Effector memory CD8-positive, alpha-beta T cell (primary cell): ENCODE measurements at regions not wholly inside any gene's neighbourhood (a gene's known extent, or its start where the extent isn't known, plus 50 kb on each side); places are given as distances from the start of the nearest gene placed in this dataset.

Experiments
- ATAC-seq: fragments of 150-1000 bp; cut with Tn5 transposase; replicated peaks from 2 replicates; pipeline ENCODE4 v1.10.0; 2021; ENCODE audit warnings: mild to moderate bottlenecking, moderate library complexity
- DNase-seq, 3 experiments: peaks; one replicate each; pipeline ENCODE4 v3.0.0; 2021
- H3K27ac Mint-ChIP-seq, 2 donors: one replicate each; pipeline ENCODE4 v1.8.0; 2022; ENCODE audit warnings: mild to moderate bottlenecking in 2 of 2, mixed read lengths in 2 of 2, moderate library complexity in 2 of 2
- H3K27me3 Mint-ChIP-seq, 2 donors: one replicate each; pipeline ENCODE4 v1.8.0; 2022; ENCODE audit warnings: mixed read lengths in 2 of 2
- H3K36me3 Mint-ChIP-seq: one replicate; pipeline ENCODE4 v1.8.0; 2022; ENCODE audit warnings: mild to moderate bottlenecking, moderate library complexity, mixed read lengths; ENCODE audit not compliant: insufficient read depth
- H3K4me1 Mint-ChIP-seq, 2 donors: one replicate each; pipeline ENCODE4 v1.8.0; 2022; ENCODE audit warnings: low read depth in 2 of 2, mixed read lengths in 2 of 2
- H3K4me3 Mint-ChIP-seq, 2 donors: one replicate each; pipeline ENCODE4 v1.8.0; 2022; ENCODE audit warnings: mild to moderate bottlenecking in 2 of 2, mixed read lengths in 2 of 2, moderate library complexity in 2 of 2
- H3K9me3 Mint-ChIP-seq, 2 donors: one replicate each; pipeline ENCODE4 v1.8.0; 2022; ENCODE audit warnings: mixed read lengths in 2 of 2

DNA sequence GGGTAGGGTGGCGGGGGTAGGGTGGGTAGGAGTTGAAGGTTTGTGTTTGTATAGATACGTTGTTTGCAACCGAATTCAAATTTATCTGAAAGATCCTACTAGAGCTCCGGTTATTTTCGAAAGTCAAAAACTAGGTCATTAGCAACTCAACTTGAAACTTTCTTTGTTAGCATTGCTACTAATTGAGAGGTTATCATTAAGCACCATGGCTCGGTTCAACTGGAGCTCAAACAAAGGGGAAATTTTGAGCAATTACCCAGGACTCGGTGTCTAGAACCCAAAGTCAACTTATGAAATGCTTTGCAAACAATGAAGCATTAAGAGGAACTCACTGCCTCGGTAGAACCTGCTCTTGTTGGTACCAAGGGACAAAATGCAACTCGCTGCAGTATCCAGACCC, 207.7 kb downstream of the BCAT1 start:
- H3K27me3 Mint-ChIP-seq, result no peaks in the 10 kb centered on the region

DNA sequence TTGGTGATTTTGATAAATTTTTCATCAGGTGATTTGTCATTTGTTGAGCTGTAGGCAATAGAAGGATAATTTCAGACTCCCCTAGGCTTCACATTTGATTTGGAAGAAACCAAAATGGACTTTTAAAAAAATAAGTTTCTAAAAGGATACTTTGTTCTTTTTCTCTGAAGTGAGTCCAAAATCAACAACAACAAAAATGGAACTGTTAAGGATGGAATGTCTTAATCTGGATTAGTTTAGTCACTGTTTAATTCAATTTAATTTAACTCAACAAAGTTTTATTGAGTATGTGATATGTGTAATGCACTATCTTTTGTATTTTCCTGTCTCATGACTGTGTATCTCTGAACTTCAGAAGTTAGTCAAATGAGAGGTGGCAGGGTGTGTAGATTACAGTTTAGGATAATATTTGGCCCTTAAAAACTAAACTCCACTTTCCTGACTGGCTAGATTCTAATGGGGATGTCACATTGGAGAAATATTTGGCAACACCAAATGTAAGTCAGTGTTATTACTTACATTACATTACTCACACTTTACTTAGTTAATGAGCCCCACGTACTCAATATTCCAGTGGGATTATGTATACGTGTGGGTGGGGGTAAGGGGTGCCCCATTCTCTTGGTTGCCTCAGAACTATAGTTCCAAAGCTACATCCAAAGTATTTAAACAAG, 209.7 kb downstream of the BCAT1 start:
- DNase-seq (no peak), ATAC-seq (no peak)
- peaks cover 8 to 14% of the 10 kb centered on the region in 2 donors for H3K4me1 Mint-ChIP-seq
- no peaks in the 10 kb centered on the region for H3K27me3 Mint-ChIP-seq
- no peaks in the 10 kb centered on the region for H3K9me3 Mint-ChIP-seq
- no peaks in the 10 kb centered on the region for H3K36me3 Mint-ChIP-seq
- H3K4me3 Mint-ChIP-seq, result no peak overlapping the region
- no peak overlapping the region for H3K27ac Mint-ChIP-seq

More for the DNA sequence above, 207.7 kb downstream of the BCAT1 start:
- Mint-ChIP-seq H3K27ac (peak overlapping the region in 1 of 2 donors; percentile 64), H3K36me3 (no peaks in the 10 kb centered on the region), H3K4me3 (peak overlapping the region; percentile 79 to 85), H3K4me1 (peaks cover 8 to 14% of the 10 kb centered on the region in 2 donors), H3K9me3 (no peaks in the 10 kb centered on the region)
- DNase-seq, result no peak
- no peak for ATAC-seq

DNA sequence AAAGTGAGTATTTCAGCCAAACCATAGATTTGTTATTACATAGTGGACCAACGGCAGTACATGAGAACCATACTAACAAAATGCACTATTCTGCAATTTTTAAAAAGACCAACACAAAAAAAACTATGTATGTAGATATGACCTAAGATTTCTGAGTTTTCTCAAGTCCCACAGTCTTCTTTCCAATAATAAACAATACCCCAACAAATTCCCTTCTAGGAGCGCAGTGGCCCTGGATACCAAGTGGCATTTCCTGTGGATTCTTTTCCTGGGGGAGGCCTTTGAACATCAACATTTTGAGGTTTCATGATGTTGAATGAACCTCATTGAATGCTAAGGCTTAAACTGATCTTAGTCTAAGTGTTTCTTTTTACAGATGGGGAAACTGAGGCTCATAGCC, 210.5 kb downstream of the BCAT1 start:
- H3K27me3 Mint-ChIP-seq, result no peaks in the 10 kb centered on the region
- no peaks in the 10 kb centered on the region for H3K36me3 Mint-ChIP-seq
- peaks cover 8 to 14% of the 10 kb centered on the region in 2 donors for H3K4me1 Mint-ChIP-seq
- no peak overlapping the region for H3K4me3 Mint-ChIP-seq
- H3K27ac Mint-ChIP-seq, result no peak overlapping the region
- ATAC-seq (no peak), DNase-seq (no peak)
- no peaks in the 10 kb centered on the region for H3K9me3 Mint-ChIP-seq

DNA sequence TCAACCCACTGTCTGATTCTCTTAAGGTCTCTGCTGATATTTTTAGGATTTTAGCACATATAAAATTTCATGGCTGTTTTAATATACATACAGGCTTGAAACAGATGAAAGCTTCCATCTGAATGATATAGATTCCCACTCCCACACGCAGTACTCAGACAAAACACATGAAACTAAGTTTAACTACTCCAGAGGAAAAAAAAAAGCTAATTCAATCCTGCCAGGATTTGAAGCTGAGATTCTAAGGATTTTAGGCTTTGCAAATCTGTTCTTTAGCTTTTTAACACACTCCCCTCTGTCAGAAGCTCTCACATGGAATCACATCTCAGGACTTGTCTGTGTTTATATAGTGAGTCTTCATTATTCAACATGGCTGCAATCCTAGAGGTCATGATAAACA, 217.3 kb downstream of the BCAT1 start:
- ATAC-seq (no peak), DNase-seq (no peak)
- H3K27ac Mint-ChIP-seq, result no peak overlapping the region
- H3K9me3 Mint-ChIP-seq, result no peaks in the 10 kb centered on the region
- no peaks in the 10 kb centered on the region for H3K36me3 Mint-ChIP-seq
- H3K4me3 Mint-ChIP-seq, result no peak overlapping the region
- H3K27me3 Mint-ChIP-seq, result no peaks in the 10 kb centered on the region
- H3K4me1 Mint-ChIP-seq, result peaks cover 3 to 10% of the 10 kb centered on the region in 2 donors

DNA sequence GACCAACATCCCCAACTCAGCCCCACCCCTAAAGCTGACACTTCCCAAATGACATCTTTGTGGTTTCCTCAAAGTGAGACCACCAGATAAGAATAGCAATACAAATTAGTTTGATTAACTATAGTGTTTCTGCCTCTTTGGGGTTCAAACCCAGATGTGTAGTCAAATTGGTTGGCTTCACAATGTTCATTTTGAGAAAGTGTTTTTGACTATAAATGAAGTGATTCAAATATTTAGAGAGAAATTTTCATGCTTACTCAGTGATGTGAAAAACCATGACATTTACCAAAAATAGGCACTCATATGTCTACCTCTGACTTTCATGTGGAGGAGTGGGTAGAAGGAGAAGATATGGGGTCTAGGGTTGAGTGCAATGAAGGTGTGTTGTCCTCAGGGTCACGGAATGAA, 218.4 kb downstream of the BCAT1 start:
- no peaks in the 10 kb centered on the region for H3K36me3 Mint-ChIP-seq
- DNase-seq (no peak), ATAC-seq (no peak)
- H3K27ac Mint-ChIP-seq, result no peak overlapping the region
- H3K4me3 Mint-ChIP-seq, result no peak overlapping the region
- peaks cover 3 to 10% of the 10 kb centered on the region in 2 donors for H3K4me1 Mint-ChIP-seq
- H3K27me3 Mint-ChIP-seq, result no peaks in the 10 kb centered on the region
- H3K9me3 Mint-ChIP-seq, result no peaks in the 10 kb centered on the region

DNA sequence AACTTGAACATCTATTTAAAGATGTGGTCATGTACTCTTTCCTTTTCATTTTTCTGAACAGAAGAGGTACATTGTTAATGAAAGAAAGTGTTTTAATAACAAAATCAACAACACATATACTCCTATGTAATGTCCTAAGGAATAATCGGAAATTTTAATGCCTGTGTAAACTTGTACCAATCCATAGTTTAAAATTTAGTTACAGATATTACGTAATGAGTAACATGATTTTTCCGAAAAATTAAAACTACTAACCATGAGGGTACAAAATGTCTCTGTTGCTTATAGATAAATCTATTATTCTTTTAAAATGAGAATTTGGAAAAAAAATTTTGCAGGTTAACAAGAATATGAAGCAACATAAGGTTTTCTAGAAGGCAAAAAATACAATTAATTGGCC, 220.1 kb downstream of the BCAT1 start:
- Mint-ChIP-seq H3K4me3 (no peak overlapping the region), H3K4me1 (peaks cover 3 to 10% of the 10 kb centered on the region in 2 donors), H3K27me3 (no peaks in the 10 kb centered on the region), H3K36me3 (no peaks in the 10 kb centered on the region), H3K9me3 (no peaks in the 10 kb centered on the region), H3K27ac (no peak overlapping the region)
- no peak for DNase-seq
- no peak for ATAC-seq

DNA sequence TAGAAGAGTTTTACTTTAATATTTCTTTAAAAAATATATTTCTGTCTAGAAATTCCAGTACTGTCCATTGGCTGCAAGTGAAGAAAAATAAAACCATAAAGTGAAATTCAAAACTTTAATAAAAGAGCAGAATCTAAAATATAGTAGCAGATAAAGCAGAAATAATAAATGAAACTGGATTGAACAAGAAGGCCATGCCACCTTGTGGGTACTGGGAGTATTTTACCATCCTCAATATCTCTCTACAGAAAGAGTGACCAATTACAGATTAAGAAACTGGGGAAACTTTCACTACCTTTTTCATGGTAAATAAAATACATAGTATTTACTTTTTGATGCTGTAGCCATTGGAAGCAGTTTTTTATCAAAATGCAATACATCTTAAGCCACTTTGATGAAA, 220.5 kb downstream of the BCAT1 start:
- Mint-ChIP-seq H3K27me3 (no peaks in the 10 kb centered on the region), H3K4me1 (peaks cover 3 to 10% of the 10 kb centered on the region in 2 donors), H3K4me3 (no peak overlapping the region), H3K9me3 (no peaks in the 10 kb centered on the region), H3K36me3 (no peaks in the 10 kb centered on the region), H3K27ac (no peak overlapping the region)
- DNase-seq, result no peak
- no peak for ATAC-seq

DNA sequence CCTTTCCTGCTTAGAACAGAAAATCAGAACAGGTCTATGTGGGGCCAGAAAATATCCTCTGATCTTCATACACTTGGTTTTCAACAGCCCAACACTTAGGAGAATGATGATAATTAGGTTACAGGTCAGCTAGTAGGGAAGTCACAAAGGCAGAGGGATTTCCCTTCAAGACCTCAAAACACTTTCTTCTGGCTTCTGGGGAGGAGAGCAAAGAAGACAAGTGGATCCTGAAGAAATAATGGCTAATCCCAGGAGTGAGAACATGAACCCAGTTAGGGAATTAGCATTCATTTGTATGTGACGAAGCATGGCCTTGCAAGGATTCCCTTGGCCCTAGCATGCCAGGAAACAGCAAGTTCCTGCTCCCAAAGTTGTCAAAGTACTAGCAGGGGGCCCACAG, 223.3 kb downstream of the BCAT1 start:
- no peaks in the 10 kb centered on the region for H3K9me3 Mint-ChIP-seq
- H3K27ac Mint-ChIP-seq, result no peak overlapping the region
- no peaks in the 10 kb centered on the region for H3K36me3 Mint-ChIP-seq
- H3K4me3 Mint-ChIP-seq, result no peak overlapping the region
- H3K27me3 Mint-ChIP-seq, result no peaks in the 10 kb centered on the region
- ATAC-seq, result no peak
- H3K4me1 Mint-ChIP-seq, result peaks cover 3 to 10% of the 10 kb centered on the region in 2 donors
- DNase-seq, result no peak

DNA sequence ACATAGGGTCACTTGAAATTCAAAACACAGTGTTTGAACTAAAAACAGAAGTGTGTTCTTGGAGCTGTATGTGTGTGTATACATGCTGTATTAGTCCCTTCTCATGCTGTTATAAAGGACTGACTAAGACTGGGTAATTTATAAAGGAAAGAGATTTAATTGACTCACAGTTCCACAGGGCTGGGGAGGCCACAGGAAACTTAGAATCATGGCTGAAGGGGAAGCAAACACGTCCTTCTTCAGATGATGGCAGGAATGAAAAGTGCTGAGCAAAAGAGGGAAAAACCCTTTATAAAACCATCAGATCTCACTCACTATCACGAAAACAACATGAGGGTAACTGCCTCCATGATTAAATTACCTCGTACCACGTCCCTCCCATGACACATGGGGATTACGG, 224.1 kb downstream of the BCAT1 start:
- no peaks in the 10 kb centered on the region for H3K9me3 Mint-ChIP-seq
- no peak for ATAC-seq
- H3K4me3 Mint-ChIP-seq, result no peak overlapping the region
- H3K27ac Mint-ChIP-seq, result no peak overlapping the region
- no peaks in the 10 kb centered on the region for H3K27me3 Mint-ChIP-seq
- no peak for DNase-seq
- H3K4me1 Mint-ChIP-seq, result peaks cover 5 to 12% of the 10 kb centered on the region in 2 donors
- H3K36me3 Mint-ChIP-seq, result no peaks in the 10 kb centered on the region

DNA sequence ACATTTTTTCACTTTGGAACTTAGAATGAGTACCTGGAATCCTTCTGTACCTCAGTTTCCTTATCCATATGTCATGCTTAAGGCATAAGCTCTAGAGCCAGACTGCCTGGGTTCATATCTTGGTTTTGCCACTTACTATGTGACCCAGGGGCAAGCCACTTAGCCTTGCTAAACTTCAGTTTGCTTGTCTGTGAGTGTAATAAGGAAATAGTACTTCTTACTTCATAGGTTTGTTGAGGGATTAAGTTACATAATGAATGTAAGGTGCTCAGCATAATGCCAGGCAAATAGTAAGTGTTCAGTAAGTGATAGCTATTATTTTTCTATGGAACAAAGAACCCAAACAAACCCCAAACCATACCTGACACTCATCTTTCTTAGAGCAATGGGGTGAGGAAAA, 225.1 kb downstream of the BCAT1 start:
- no peaks in the 10 kb centered on the region for H3K9me3 Mint-ChIP-seq
- no peaks in the 10 kb centered on the region for H3K27me3 Mint-ChIP-seq
- no peak overlapping the region for H3K4me3 Mint-ChIP-seq
- ATAC-seq (no peak), DNase-seq (no peak)
- H3K4me1 Mint-ChIP-seq, result peaks cover 12 to 16% of the 10 kb centered on the region in 2 donors
- H3K36me3 Mint-ChIP-seq, result no peaks in the 10 kb centered on the region
- no peak overlapping the region for H3K27ac Mint-ChIP-seq

DNA sequence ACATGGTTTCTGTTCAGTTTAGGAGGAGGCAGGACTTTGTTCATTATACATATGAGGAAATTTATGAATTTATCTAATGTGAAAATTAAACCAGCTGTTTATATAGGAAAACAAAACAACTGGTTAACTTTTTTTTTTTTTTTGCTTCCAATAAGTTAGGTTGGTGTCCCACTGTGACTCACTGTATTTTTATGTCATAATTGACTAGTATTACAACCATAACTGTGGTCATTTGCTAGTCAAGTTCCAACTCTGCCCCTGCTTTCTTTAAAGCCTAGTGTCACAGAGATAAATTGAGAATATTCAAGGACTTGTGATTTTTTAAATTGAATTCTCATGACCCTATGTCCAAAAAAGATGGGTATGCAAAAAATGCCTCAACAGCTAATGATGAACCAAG, 227.7 kb downstream of the BCAT1 start:
- no peak for ATAC-seq
- Mint-ChIP-seq H3K36me3 (peaks cover 3% of the 10 kb centered on the region), H3K27me3 (no peaks in the 10 kb centered on the region), H3K4me1 (peaks cover 16 to 25% of the 10 kb centered on the region in 2 donors), H3K9me3 (no peaks in the 10 kb centered on the region), H3K4me3 (no peak overlapping the region), H3K27ac (no peak overlapping the region)
- DNase-seq, result no peak

DNA sequence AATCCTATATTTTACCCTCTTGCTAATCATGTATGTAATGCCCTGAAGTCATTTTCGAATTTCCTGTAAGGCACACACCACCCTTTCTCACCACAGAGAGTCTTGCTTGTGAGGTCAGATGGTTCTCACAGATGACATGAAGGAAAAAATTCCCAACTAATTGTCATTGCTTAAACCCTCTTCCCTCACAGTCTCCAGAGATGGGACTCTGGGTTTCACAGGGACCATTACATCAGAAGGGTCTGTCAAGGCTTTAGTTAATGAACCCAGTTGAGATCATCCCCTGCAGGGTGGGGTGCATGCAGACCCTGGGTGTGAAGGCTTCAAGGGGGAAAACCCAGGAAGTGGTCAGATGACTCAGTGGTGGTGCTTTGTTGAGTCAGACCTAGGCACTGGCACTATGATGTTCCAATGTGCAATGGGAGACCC, 229.6 kb downstream of the BCAT1 start:
- H3K4me1 Mint-ChIP-seq, result peaks cover 16 to 25% of the 10 kb centered on the region in 2 donors
- H3K27me3 Mint-ChIP-seq, result no peaks in the 10 kb centered on the region
- ATAC-seq (peak; percentile 78), DNase-seq (no peak)
- H3K27ac Mint-ChIP-seq, result peak overlapping the region in 1 of 2 donors; percentile 85
- peak overlapping the region in 1 of 2 donors; percentile 14 for H3K4me3 Mint-ChIP-seq
- H3K9me3 Mint-ChIP-seq, result no peaks in the 10 kb centered on the region
- H3K36me3 Mint-ChIP-seq, result peaks cover 3% of the 10 kb centered on the region

DNA sequence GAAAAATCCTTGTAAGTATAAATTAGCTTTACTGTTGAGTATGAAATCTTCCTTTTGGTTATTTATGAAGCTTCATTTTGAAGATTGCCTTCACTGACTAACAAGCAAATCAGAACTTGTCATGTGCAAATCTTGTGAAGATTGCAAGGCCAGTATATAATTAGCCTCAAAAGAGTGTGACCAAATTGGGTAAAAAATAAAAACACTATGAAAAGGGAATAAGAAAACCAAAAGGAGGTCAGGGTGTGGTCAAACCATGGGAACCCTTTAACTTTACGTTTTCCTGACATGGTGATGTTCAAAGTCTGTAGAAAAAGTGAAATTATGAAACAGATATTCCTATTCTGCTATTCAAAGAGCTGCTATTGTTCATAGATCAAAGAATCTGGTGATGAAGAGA, 230.3 kb downstream of the BCAT1 start:
- Mint-ChIP-seq H3K36me3 (peaks cover 3% of the 10 kb centered on the region), H3K4me1 (peaks cover 16 to 25% of the 10 kb centered on the region in 2 donors), H3K4me3 (peak overlapping the region; percentile 5 to 14), H3K27me3 (no peaks in the 10 kb centered on the region), H3K27ac (peak overlapping the region in 1 of 2 donors; percentile 85), H3K9me3 (no peaks in the 10 kb centered on the region)
- no peak for ATAC-seq
- DNase-seq, result no peak

DNA sequence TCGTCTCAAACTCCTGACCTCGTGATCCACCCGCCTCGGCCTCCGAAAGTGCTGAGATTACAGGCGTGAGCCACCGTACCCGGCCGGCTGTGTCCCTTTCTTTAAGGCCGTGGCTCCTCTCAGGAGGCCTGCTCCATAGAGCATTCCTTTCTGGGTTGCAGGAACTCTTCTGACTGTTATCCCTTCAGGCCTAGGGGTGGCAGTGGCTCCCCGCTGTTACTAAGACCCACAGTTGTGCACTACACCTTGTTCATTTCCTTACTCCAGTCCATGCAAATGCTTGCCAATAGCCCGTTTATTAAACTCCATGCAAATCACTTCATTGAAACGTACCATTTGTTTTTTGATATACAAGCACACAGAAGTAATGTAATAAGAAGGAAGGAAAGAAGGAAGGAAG, 234.7 kb downstream of the BCAT1 start:
- Mint-ChIP-seq H3K4me1 (peaks cover 10 to 14% of the 10 kb centered on the region in 2 donors), H3K4me3 (no peak overlapping the region), H3K27ac (no peak overlapping the region), H3K36me3 (peaks cover 3% of the 10 kb centered on the region), H3K9me3 (no peaks in the 10 kb centered on the region), H3K27me3 (no peaks in the 10 kb centered on the region)
- DNase-seq (no peak), ATAC-seq (no peak)
